GM19463 (cell line): ENCODE measurements at regions not wholly inside any gene's neighbourhood (a gene's known extent, or its start where the extent isn't known, plus 50 kb on each side); places are given as distances from the start of the nearest gene placed in this dataset.

ENCODE experiments used
- ATAC-seq: cut with Tn5 transposase; IDR thresholded peaks from one replicate; pipeline ENCODE4 v1.9.1; 2021; ENCODE audit warnings: mild to moderate bottlenecking, moderate library complexity; ENCODE audit not compliant: unreplicated experiment

DNA sequence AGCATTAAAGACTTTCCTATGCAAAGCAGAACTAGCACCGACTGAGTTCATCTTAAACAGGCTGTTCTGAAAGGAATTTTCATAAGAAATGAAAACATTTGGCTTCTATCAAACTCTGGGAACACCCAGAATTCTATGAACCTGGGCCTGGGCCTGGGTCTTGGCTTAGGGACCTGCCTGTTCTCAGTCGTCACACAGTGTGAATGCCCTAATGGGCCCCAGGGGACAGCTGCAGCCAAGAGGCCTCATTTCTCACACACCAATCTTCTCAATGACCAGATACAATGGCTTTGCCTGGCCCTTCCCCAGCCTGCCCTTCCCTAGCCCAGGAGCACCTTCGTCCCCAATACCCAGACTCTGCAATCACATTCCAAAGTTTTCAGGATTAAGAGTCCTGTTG lies 234.9 kb upstream of the ARHGAP20 start:
- ATAC-seq, result no peak

DNA sequence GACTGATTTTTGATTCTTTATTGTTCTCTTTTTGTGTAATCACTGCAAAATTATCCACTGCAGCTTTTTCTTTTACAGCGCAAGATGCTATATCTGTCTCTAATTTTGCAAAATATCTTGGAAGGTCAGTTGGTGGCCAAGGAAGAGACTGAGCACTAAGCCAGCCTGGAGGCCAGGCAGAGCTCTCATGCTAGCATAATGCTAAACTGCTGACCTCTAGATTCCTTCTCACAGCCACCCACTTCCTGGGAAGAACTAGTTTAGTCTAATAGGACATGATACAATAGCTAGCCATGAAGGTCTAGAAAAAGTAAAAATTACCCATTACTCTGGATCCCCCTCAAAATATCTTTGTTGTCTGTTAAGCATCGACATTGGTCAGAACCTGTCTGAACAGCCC lies 227.2 kb upstream of the ARHGAP20 start:
- ATAC-seq, result no peak

DNA sequence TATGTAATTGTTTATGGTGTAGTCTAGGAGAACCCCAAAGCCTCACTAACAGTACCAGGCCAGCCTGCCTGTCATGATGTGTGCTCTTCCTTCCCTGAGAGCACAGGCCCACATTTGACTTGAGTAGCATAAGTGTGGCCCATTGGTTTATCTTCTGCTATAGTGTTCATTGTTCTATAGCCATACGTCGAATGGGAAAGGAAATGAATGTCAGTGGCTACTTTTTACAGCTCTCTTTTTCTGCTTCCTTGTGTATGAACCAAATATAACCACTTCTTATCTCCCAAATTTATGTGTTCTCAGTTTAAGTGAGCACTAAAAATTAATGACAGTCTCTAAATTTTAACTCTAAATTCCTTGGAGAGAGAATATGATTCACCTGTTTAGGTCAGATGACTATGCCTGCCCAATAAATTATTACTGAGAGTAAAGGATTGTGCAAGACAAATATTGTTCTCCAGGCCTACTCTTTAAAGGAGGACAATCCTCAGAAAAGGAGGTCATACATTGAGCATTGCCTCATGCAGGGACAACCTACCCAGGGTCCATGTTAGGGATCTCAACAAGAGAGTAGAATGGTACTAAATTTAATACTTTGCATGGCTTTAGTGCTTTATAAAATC lies 222.9 kb upstream of the ARHGAP20 start:
- no peak for ATAC-seq

DNA sequence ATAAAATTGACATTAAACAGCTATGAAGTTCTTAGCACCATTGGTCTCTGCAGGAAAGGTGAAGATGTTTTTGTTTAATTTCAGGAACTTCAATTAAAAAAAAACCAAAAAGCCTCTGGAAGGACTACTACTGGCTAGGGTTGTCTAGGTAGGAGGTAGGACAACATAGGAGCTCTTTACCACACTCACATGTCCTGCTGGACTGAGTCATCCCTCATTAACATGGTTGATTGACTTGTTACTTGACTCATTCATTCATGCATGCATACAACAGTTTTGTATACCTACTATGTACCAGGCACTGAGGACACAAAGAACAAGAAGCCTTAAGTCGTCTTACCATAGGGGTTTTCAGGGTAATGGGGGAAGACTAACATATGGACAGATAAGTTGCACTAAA lies 216.9 kb upstream of the ARHGAP20 start:
- no peak for ATAC-seq

DNA sequence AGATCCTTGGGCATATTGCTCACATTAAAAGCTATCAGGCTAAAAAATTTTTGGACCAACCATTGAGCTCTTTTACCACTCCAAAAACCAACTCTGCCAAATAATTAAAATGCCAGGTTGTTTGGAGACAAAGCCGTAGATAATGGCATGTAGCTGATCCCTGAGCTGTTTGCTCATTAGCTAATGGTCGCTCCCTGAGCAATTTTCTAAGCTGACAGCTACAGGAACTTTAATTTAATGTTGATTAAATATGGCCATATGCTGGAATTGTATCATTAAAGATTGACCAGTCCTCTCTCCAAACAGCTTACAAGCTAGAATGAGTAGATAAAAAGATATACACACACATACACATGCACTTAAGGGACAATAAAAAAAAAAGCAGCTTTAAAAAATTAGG lies 216.2 kb upstream of the ARHGAP20 start:
- ATAC-seq, result no peak

DNA sequence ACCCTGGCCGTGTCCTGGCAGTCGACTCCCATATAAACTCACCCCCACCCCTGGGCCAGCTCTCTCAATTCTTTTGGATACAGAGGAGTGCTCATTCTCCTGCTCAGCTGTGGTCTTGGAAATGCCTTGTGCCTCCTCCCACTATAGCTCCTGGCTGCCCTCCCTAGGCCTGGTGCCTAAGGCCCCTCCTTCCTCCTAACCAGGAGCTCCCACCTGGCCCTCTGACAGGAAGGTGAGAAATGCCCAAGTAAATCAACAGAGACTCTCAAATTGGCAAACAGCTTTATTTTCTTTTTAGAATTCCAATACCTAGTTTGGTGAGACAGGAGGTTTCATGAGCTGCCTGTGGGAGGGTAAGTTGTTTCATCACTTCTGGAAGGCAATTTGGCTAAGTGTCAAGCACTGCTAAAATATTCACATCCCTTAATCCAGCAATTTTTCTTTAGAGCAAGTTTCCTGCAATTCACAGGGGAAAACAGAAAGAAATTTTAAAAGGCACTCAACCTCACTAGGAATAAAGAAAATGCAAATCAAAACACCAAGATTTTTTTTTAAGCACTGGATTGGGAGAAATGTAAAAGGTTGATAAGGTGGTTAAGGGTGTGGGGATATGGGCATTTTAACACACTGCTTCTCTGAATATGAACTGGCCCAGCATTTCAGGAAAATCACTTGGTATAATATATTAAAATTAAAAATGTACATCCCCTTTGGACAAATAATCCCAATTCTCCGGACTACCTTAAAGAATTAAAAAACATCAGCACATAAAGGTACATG lies 209.7 kb upstream of the ARHGAP20 start:
- no peak for ATAC-seq

DNA sequence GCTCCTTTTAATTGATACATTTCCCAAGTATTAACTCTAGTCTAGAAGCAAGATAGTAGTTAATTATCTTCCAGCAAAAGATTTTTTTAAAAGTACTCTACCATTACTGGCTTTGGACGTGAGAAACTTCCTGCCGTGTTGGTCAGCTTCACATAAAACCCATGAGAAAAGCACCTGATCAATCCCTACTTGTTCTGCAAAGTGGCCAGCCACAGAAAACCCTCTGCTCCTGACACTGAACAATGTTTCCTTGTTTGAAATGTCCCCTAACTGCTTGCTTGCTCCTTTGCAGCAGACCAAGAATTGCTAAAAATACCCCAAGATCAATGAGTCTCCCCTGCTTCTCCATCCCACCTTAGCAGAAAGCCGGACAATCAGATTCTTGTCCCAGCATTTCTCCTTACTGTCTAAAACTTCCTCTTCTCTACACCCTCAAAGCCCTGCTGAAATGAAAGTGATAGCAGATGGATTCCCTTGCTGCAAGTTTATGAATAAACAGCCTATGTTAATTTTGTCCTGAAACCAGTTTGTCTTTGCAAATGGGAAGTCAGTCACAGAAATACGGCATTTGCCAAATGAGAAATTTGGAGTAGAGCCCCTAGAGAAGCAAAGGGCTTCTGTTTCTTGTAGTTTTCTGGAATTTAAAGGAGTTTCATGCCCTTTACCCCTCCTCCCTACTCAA lies 207.1 kb upstream of the ARHGAP20 start:
- ATAC-seq, result peak; percentile 88

DNA sequence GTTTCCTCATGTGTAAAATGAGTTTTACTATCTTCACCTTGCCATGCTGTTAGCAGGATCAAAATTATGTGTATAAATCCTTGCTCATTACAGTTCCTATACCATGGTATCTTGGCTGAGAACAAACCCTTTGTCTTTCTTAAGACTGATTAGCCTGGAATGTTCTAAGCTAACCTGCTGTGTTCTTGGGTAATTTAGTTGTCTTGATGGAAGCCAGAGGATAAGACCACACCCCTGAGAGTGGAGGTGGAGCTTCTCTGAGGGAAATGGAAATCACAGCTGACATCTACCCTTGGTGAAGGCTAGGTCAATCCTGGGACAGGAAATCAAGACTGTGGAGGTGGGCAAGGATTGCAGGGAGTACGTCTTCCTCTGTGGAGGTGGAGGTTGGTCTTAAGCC lies 206.1 kb upstream of the ARHGAP20 start:
- no peak for ATAC-seq

DNA sequence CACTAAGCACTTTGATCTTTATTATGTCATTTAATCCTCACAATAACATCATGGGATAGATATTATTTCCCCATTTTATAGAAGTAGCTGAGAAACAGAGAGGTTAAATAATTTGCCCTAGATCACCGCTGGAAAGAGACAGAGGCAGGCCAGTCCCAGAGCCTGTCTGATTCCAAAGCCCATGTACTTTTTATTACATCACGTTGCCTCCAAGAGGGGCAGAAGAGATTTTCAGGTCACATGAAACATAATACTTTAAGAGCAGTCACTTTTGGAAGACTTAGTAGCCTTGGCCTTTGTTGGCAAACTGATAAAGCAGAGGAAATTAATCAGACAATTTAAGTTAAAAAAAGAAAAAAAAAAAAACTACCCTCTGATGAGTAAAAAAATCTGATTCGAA lies 200.2 kb upstream of the ARHGAP20 start:
- no peak for ATAC-seq

DNA sequence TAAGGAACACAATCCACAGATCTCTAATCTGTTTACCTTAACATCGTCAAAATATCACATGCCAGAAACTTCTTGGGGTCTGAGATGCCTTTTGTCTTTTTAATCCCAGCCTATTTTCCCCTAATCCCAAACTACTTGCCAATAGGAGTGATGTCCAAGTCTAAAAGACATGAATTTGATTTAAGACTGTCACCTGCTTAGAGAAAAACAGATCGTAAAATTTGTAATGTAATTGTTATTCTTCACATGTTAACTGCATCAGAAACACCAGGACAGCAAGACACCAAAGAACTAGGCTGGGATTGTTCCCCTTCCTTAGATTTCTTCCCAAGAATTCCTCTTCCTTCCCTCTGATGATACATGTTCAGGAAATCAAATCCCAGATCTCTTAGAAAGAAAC lies 198.1 kb upstream of the ARHGAP20 start:
- no peak for ATAC-seq

DNA sequence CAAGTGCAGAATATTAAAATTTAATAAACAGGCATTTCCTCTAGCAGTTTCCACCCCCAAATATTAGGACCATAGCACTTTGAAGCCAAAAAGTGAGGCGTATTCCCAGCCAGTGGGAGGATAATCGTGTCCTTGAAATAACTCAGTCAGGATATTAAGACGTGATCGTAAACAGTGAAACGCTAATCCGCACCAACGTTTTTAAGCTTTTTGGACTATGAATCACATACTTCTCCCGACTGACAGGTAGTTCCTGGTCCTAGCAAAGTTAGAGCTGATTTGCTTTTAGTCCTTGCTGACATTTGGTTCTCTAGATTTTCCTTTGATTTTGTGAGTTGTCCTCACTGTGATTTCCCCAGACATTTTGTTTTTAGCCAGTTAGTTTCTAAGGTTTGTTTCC lies 197.1 kb upstream of the ARHGAP20 start:
- ATAC-seq, result no peak

DNA sequence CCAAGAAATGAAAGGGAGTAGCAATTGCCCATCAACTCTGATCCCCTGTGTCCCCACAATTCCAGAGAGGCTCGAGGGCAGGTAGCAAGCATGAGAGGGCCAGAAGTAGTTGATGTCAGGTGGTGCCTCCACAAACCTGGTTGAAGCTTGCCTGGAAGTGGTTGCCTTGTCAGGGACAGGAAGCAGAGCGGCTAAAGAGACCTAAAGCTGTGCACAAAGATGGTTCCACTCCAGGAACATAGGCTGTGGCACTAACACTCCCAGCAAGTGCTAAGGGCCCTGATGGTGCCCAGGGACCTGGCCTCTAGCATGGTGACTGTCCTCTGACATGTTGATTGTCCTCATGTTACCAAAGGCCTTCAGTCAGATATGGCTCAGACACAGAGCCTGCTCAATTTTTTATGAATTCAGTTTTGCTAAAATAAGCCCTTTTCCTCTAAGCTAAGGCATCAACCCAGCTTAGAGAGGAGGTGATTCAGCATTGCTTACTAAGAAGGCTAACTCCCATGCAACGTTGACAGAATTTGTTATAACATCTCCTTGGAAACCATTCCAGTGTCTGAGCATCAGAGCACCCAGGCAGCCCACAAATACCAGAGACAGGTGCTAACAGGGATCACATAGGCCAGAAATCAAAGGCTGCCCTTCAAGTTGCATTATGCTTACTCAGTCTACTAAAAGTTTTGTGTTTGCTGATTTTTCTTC lies 196.3 kb upstream of the ARHGAP20 start:
- no peak for ATAC-seq

DNA sequence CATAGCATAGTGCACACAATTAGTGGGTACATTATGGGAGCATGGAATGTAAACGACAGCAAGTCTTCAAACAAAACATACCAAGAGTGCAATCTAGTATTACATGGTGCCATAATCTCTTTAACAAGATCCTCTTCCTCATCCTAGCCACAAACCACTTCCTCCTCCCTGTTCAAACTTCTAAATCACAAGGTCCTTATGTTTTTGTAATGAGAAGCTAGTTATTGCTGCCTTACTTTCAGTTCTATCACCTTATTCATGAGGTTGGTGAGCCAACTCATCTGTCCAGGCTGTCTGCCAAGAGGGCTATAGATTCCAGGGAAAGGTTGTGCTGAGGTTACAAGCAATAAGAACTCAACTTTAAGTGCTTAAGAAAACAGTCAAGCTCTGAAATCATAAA lies 195.4 kb upstream of the ARHGAP20 start:
- ATAC-seq, result no peak

DNA sequence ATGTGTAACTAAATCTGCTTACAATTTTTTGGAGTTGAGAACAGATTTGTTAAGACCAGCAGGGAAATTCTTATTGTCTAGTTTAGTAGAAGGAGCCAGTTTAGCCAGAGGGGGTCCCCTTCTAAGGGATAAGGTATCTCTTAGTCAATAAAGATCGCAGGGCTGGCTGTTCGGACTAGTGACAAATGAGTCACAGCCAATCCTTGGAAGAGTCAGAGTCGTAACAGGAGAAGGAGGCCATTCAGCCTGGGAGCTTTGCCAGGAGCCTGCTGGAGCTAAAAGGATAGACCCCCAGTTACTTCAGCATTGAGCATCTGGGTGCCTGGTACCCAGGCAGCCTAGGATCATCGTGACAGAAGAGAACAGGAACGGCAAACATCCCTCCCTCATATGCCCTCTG lies 191.6 kb upstream of the ARHGAP20 start:
- no peak for ATAC-seq

DNA sequence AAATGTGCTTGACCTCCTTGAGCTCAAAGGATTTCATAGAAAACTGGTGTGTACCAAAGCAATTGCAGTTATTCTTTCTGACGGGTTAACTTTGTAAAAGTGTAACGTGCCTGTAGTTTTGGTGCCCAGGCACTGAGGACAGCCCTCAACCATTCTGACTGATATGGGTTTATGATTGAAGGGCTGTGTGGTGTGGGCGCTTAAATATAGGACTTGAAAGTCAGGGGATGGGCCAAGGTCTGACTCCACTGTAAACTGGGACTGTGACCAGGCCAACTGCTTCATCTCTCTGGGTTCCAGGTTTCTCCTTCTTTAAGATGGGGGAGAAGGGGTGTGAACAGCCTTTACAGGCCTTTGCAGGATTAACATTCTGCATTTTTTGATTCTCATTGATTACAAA lies 191.1 kb upstream of the ARHGAP20 start:
- ATAC-seq, result peak; percentile 71

DNA sequence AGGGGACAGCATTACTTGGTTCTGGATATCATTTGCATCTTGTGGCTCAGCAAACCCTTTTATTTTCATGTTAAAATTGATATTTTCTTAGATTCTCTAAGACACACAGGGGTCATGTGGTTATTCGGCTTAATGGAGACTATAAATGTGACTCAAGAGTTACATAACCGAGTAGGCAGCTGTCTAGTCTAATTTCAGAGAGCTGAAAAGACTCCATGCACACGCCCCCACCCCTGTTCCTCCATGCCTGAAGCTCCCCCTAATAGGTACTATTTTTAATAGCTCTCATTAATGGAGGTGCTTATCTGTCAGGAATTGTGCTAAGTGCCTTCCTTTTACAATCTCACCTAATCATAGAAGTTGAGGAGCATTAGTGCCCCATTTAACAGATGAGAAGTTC lies 189.2 kb upstream of the ARHGAP20 start:
- no peak for ATAC-seq

DNA sequence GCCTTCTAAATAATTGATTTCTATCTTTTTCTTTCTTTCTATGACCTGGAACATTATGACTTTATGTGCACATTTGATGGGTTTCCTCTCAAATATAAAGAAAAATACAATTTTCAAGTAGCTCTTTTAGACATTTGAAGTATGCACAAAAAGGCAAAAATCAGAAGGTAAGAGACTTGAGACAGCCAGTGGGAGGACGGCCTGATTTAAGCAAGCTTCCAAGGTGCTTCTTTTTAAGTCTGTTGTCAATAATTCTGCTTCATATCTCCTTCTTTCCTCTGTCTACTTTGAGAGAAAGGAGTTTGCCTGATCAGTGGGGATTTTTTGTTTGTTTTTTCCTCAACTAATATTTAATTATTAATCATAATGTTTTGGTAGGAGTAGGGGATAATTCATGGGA lies 188.2 kb upstream of the ARHGAP20 start:
- ATAC-seq, result no peak

DNA sequence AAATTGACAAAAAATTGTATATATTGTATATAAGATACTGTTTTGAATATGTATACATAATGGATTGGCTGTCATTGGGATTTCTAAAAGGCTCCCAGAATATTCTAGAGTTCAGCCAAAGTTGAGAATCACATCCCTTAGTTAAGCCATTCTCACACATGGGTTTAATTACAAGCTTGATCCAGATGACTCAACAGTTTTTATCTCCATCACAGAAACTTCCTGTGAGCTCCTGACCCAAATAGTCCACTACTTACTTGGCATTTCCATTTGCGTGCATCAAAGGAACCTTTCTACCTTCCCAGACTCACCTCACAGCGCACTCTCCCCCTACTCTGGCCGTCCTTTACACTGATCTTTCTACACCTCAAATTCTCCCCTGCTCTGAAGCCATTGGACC lies 184.8 kb upstream of the ARHGAP20 start:
- ATAC-seq, result no peak

DNA sequence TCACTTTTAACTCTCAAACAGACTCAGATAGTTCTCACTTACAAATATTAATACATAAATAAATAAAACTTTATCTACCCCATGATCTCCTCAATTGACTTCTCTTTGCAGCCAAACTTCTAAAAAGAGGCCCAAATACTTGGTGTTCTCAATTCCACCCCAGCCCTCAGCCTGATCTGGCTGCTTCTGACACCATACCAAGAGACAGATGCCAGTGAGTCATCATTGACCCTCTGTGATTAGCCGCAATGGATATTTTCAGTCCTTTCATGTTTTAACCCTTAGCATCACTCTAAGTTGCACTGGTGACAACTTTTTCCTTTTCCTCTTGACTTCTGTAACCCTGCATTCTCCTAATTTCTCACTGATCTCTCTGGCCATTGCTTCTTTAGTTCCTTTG lies 184.1 kb upstream of the ARHGAP20 start:
- no peak for ATAC-seq

DNA sequence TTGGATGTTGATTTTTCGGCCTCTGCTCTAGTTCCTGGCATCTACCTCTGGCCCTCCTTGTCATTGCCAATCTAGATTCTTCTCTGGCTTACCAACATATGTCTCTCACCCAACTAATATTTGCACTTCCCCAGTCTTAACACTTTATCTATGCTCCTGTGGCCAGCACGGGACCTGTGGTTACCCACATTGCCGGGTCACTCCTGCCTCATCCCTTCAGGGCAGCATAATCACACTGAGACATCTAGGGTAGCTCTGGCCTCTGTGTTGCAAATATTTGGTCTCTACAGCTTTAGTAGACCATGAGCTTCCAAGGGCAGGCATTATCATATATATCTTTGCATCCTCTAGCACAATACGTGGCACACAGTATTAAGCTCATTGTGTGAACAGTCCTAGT lies 182.0 kb upstream of the ARHGAP20 start:
- ATAC-seq, result no peak

DNA sequence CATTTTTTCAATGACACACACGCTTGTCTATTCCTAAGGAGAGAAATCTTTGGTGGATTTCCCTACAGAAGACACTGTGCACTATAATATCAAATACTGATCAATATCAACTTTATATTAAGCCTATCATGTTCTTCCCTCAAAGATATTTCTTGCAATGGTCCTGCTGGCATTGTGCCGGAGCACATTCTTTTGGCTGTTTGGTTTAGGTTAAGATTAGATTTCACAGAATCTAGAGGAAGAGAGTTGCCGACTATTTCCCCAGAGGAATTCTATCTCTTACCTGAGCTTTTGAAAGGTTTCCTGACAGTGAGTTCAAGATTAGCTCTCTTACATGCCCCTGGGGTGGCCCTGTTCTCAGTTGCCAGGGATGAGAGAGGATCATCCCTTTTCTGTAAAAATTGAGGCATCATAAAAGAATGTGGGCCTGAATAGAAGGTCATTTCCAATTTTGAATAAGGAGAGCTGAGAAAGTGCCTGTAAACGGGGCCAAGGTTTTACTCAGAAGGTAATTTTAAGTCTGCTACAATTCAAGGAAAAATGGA lies 180.6 kb upstream of the ARHGAP20 start:
- ATAC-seq, result no peak
